ENCODE measurements at regions not wholly inside any gene's neighbourhood (a gene's known extent, or its start where the extent isn't known, plus 50 kb on each side); places are given as distances from the start of the nearest gene placed in this dataset.
"Not testable (repeated sequence)": the region's sequence is repeated elsewhere in the genome, so short reads cannot be mapped to it uniquely, and the experiment has no call there.

GRCh38 chr4:109365939-109366338 lies 63.5 kb upstream of the COL25A1 start:
- peaks cover 40 to 54% of the 10 kb centered on the region in 2 donors for H3K27me3 Mint-ChIP-seq (ENCODE audit: low read depth in 2 of 2)
- Histone ChIP-seq H3K4me3 (ENCODE audit: low read length) (no peak overlapping the region), H3K9me3 (ENCODE audit: control insufficient read depth, insufficient read depth, low read length) (no peaks in the 10 kb centered on the region), H3K36me3 (ENCODE audit: control insufficient read depth, insufficient read depth, low read length) (no peaks in the 10 kb centered on the region), H3K27ac (ENCODE audit: low read length) (no peak overlapping the region), H3K4me1 (ENCODE audit: control insufficient read depth, insufficient read depth, low read length) (peaks cover 1% of the 10 kb centered on the region), H3K27me3 (ENCODE audit: control insufficient read depth, insufficient read depth, low read length) (peaks cover 50% of the 10 kb centered on the region)
- WGBS (ENCODE audit: insufficient coverage), result no CpG with 5 or more reads among the region's 1 CpG
- TF ChIP-seq, protein P1, sequence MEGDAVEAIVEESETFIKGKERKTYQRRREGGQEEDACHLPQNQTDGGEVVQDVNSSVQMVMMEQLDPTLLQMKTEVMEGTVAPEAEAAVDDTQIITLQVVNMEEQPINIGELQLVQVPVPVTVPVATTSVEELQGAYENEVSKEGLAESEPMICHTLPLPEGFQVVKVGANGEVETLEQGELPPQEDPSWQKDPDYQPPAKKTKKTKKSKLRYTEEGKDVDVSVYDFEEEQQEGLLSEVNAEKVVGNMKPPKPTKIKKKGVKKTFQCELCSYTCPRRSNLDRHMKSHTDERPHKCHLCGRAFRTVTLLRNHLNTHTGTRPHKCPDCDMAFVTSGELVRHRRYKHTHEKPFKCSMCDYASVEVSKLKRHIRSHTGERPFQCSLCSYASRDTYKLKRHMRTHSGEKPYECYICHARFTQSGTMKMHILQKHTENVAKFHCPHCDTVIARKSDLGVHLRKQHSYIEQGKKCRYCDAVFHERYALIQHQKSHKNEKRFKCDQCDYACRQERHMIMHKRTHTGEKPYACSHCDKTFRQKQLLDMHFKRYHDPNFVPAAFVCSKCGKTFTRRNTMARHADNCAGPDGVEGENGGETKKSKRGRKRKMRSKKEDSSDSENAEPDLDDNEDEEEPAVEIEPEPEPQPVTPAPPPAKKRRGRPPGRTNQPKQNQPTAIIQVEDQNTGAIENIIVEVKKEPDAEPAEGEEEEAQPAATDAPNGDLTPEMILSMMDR (IDR thresholded peaks at IDR 0.05), result no peak
- H3K4me3 Mint-ChIP-seq, result no peak overlapping the region
- DNase-seq (no peak), ATAC-seq (no peak)
- peaks cover 2 to 3% of the 10 kb centered on the region in 2 donors for H3K4me1 Mint-ChIP-seq
- H3K36me3 Mint-ChIP-seq, result no peaks in the 10 kb centered on the region
- no peak overlapping the region for H3K27ac Mint-ChIP-seq
- no peaks in the 10 kb centered on the region for H3K9me3 Mint-ChIP-seq
- intact Hi-C loops (cut with micrococcal nuclease), result no loop called here

GRCh38 chr4:109365297-109365696 lies 62.8 kb upstream of the COL25A1 start:
- H3K9me3 Mint-ChIP-seq; DNase-seq; H3K36me3 ChIP-seq (ENCODE audit: control insufficient read depth, insufficient read depth, low read length); H3K27ac ChIP-seq (ENCODE audit: low read length); H3K4me3 Mint-ChIP-seq; H3K9me3 ChIP-seq (ENCODE audit: control insufficient read depth, insufficient read depth, low read length); ATAC-seq; H3K36me3 Mint-ChIP-seq; intact Hi-C loops (cut with micrococcal nuclease); H3K4me1 ChIP-seq (ENCODE audit: control insufficient read depth, insufficient read depth, low read length); H3K4me3 ChIP-seq (ENCODE audit: low read length); H3K27ac Mint-ChIP-seq; H3K4me1 Mint-ChIP-seq: not testable (repeated sequence)
- WGBS (ENCODE audit: insufficient coverage), result 92% methylated on average over 1 of the region's 1 CpG
- H3K27me3 ChIP-seq (ENCODE audit: control insufficient read depth, insufficient read depth, low read length), result peaks cover 50% of the 10 kb centered on the region
- peaks cover 40 to 54% of the 10 kb centered on the region in 2 donors for H3K27me3 Mint-ChIP-seq (ENCODE audit: low read depth in 2 of 2)

DNA sequence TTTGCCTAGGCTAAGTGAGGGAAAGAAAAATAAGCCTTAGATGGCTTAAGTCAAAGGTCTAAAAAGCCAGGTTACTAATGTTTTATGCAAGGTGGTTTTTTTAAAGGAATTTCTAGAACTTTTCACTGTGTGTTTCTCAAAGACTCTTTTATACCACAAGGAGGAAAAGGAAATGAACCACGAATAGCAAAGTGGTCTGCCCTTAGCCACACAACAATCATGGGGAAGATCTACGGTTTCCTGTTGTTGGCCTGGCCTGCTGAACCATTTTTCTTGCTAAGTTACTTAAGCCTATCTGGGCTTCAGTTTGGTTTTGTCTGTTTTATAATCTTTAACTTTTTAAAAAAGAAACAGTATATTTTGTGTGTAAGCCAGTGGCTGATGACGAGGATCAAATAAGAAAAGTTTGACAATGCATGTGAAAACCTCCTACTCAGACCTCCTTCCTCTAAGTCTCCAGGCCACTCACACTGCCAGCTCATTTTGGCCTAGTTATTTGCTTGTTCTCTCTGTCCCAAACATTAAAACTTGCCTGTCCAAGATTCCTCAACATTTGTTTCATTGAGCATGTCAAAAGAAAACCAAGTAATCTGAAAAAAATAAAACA lies 56.7 kb upstream of the COL25A1 start:
- H3K27ac Mint-ChIP-seq, result peak overlapping the region; percentile 6 to 74
- H3K36me3 Mint-ChIP-seq, result no peaks in the 10 kb centered on the region
- Histone ChIP-seq H3K4me1 (ENCODE audit: control insufficient read depth, insufficient read depth, low read length) (peaks cover 33% of the 10 kb centered on the region), H3K27ac (ENCODE audit: low read length) (no peak overlapping the region), H3K9me3 (ENCODE audit: control insufficient read depth, insufficient read depth, low read length) (no peaks in the 10 kb centered on the region), H3K36me3 (ENCODE audit: control insufficient read depth, insufficient read depth, low read length) (no peaks in the 10 kb centered on the region), H3K27me3 (ENCODE audit: control insufficient read depth, insufficient read depth, low read length) (peaks cover 33% of the 10 kb centered on the region), H3K4me3 (ENCODE audit: low read length) (no peak overlapping the region)
- peaks cover 33 to 62% of the 10 kb centered on the region in 2 donors for H3K27me3 Mint-ChIP-seq (ENCODE audit: low read depth in 2 of 2)
- WGBS (ENCODE audit: insufficient coverage), result 0% methylated on average over 3 of the region's 3 CpGs
- DNase-seq, result peak in 1 of 2 donors; percentile 58
- intact Hi-C loops (cut with micrococcal nuclease), result no loop called here
- H3K9me3 Mint-ChIP-seq, result no peaks in the 10 kb centered on the region
- H3K4me1 Mint-ChIP-seq, result peaks cover 38 to 45% of the 10 kb centered on the region in 2 donors
- TF ChIP-seq, protein P1 (IDR thresholded peaks at IDR 0.05), result no peak
- peak overlapping the region; percentile 85 for H3K4me3 Mint-ChIP-seq
- peak in 2 of 3 donors; percentile 49 to 90 for ATAC-seq

DNA sequence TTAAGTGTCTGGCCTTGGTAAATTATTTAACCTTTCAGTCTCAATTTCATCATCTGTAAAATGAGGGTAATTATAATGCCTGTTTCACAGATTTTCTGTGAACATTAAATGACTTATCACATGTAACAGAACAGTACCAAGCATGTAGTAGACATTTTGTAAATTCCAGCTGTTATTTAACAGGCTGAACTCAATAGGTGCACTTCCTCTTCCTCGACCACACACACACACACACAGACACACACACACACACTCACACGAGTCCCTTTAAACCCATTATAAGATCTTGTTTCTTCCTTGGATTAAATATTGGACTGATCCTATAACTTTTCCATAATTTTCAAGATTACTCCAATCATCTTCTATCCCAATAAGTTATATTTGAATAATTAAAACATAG lies 53.4 kb upstream of the COL25A1 start:
- WGBS (ENCODE audit: insufficient coverage), result 9% methylated on average over 2 of the region's 2 CpGs
- intact Hi-C loops (cut with micrococcal nuclease), result no loop called here
- no peak overlapping the region for H3K4me3 ChIP-seq (ENCODE audit: low read length)
- no peak overlapping the region for H3K27ac ChIP-seq (ENCODE audit: low read length)
- ATAC-seq, result no peak
- Mint-ChIP-seq H3K4me3 (no peak overlapping the region), H3K36me3 (no peaks in the 10 kb centered on the region), H3K27me3 (ENCODE audit: low read depth in 2 of 2) (peaks cover 29 to 67% of the 10 kb centered on the region in 2 donors), H3K4me1 (peaks cover 34 to 42% of the 10 kb centered on the region in 2 donors), H3K9me3 (no peaks in the 10 kb centered on the region), H3K27ac (no peak overlapping the region)
- no peak for DNase-seq
- no peaks in the 10 kb centered on the region for H3K9me3 ChIP-seq (ENCODE audit: control insufficient read depth, insufficient read depth, low read length)
- H3K27me3 ChIP-seq (ENCODE audit: control insufficient read depth, insufficient read depth, low read length), result peaks cover 23% of the 10 kb centered on the region
- H3K4me1 ChIP-seq (ENCODE audit: control insufficient read depth, insufficient read depth, low read length), result peaks cover 31% of the 10 kb centered on the region
- TF ChIP-seq, protein P1 (IDR thresholded peaks at IDR 0.05), result no peak
- no peaks in the 10 kb centered on the region for H3K36me3 ChIP-seq (ENCODE audit: control insufficient read depth, insufficient read depth, low read length)

All from natural killer cell (primary cell).